K562 (cell line): ENCODE measurements at regions not wholly inside any gene's neighbourhood (a gene's known extent, or its start where the extent isn't known, plus 50 kb on each side); places are given as distances from the start of the nearest gene placed in this dataset.
"Not testable (repeated sequence)": the region's sequence is repeated elsewhere in the genome, so short reads cannot be mapped to it uniquely, and the experiment has no call there.

ENCODE experiments used
- ATAC-seq: fragments of 200-7000 bp; cut with Tn5 transposase; 3 replicates; pipeline ENCODE4 v1.9.1; 2020; ENCODE audit warnings: moderate library complexity
- BruUV-seq: library from RNA; stranded (reverse); fragments of 400-500 nt; replicated peaks from 2 replicates; lab custom pipeline; 2021; lab: Mats Ljungman, UMichigan
- CTCF ChIA-PET: fragments of 300-600 bp; formaldehyde crosslinking; extraction: SDS; loops from one replicate; lab custom pipeline; 2021; ENCODE audit warnings: low intra/inter-chr PET ratio; lab: Yijun Ruan, JAX
- POLR2A ChIA-PET: fragments of 300-600, 350-650 bp; sonication (Branson Sonifier 250); formaldehyde crosslinking; extraction: SDS; loops from one replicate; lab custom pipeline; 2021; ENCODE audit warnings: antibody characterized with exemption, inconsistent platforms; lab: Yijun Ruan, JAX
- DNase-seq, 4 experiments: peaks; one replicate each; pipeline versions ENCODE4 v3.0.0 to v3.0.0-alpha.2; 2011 to 2018; ENCODE audit warnings: low spot score in 3 of 4, mixed read lengths in 3 of 4; ENCODE audit errors: extremely low read depth in 1 of 4
- FAIRE-seq: peaks from 2 replicates; lab custom pipeline; 2011; peaks lifted over from hg19 to GRCh38; lab: Jason Lieb, UNC
- H2AFZ ChIP-seq: 2 replicates; pipeline ENCODE4 v1.6.0; 2011; ENCODE audit warnings: low read depth, low read length, control low read depth, inconsistent platforms
- H3K27ac ChIP-seq: fragments of 200-600 bp; 3 replicates; pipeline ENCODE4 v1.8.0; 2011; ENCODE audit warnings: low read depth, mild to moderate bottlenecking, control low read depth, inconsistent platforms, low read length, moderate library complexity, mixed read lengths; ENCODE audit errors: extremely low read depth
- H3K27me3 ChIP-seq, 2 experiments: fragments of 300-600 bp in 1 of 2; 2 replicates in 1 of 2; 3 replicates in 1 of 2; pipeline versions ENCODE4 v1.6.0 to v1.8.0; 2011; ENCODE audit warnings: inconsistent platforms in 2 of 2, low read length in 2 of 2, mild to moderate bottlenecking in 1 of 2, mixed read lengths in 1 of 2, moderate library complexity in 1 of 2; ENCODE audit not compliant: control insufficient read depth in 2 of 2, insufficient read depth in 2 of 2
- H3K36me3 ChIP-seq: fragments of 300-600 bp; 3 replicates; pipeline ENCODE4 v1.8.0; 2011; ENCODE audit warnings: mild to moderate bottlenecking, low read length, inconsistent platforms; ENCODE audit not compliant: control insufficient read depth, insufficient read depth
- H3K4me1 ChIP-seq, 2 experiments: fragments of 200-600 bp in 1 of 2; replicated peaks in 1 of 2; 2 replicates in 1 of 2; 3 replicates in 1 of 2; pipeline versions ENCODE4 v1.5.1 to v1.8.0; 2011; ENCODE audit warnings: inconsistent platforms in 2 of 2, low read length in 2 of 2, mild to moderate bottlenecking in 1 of 2, mixed read lengths in 1 of 2, moderate library complexity in 1 of 2; ENCODE audit not compliant: control insufficient read depth in 2 of 2, insufficient read depth in 2 of 2
- H3K4me2 ChIP-seq: 2 replicates; pipeline ENCODE4 v1.6.1; 2011; ENCODE audit warnings: low read length, control low read depth, inconsistent platforms, mixed read lengths; ENCODE audit not compliant: insufficient read depth
- H3K4me3 ChIP-seq: fragments of 200-600 bp; sonication (generic), shearing (Covaris generic); 2 replicates; pipeline ENCODE4 v1.5.1; 2016; ENCODE audit warnings: control low read depth, inconsistent platforms
- H3K79me2 ChIP-seq: fragments of 200-600 bp; 3 replicates; pipeline ENCODE4 v1.8.0; 2011; ENCODE audit warnings: low read length, inconsistent platforms; ENCODE audit not compliant: control insufficient read depth, insufficient read depth
- H3K9ac ChIP-seq, 2 experiments: 2 replicates each; pipeline versions ENCODE4 v1.6.0 to v1.6.1; 2011; ENCODE audit warnings: low read depth in 2 of 2, low read length in 2 of 2, control low read depth in 1 of 2, inconsistent platforms in 1 of 2, mild to moderate bottlenecking in 1 of 2, mixed read lengths in 1 of 2; ENCODE audit not compliant: insufficient read depth in 1 of 2
- H3K9me1 ChIP-seq: one replicate; pipeline ENCODE4 v1.6.0; 2011; ENCODE audit warnings: inconsistent platforms, mild to moderate bottlenecking, low read length, moderate library complexity; ENCODE audit not compliant: control insufficient read depth, insufficient read depth
- H3K9me3 ChIP-seq: replicated peaks from 2 replicates; pipeline ENCODE4 v1.5.1; 2011; ENCODE audit warnings: low read depth, low read length, inconsistent platforms; ENCODE audit not compliant: control insufficient read depth, insufficient read depth
- H4K20me1 ChIP-seq: replicated peaks from 2 replicates; pipeline ENCODE4 v1.6.1; 2011; ENCODE audit warnings: low read length, inconsistent platforms, mixed read lengths; ENCODE audit not compliant: control insufficient read depth, insufficient read depth
- CBFA2T2 ChIP-seq: fragments of 450-650 bp; conservative IDR thresholded peaks from 2 replicates; pipeline ENCODE4 v1.6.1; 2017; ENCODE audit warnings: mild to moderate bottlenecking
- DNMT1 ChIP-seq: fragments of 450-650 bp; IDR thresholded peaks from 2 replicates; pipeline ENCODE4 v1.6.1; 2016; ENCODE audit warnings: antibody characterized with exemption, mild to moderate bottlenecking
- MAFK ChIP-seq: IDR thresholded peaks from 2 replicates; pipeline ENCODE4 v1.6.1; 2011; ENCODE audit warnings: low read length, improper control_type of control experiment
- NFE2L1 ChIP-seq: fragments of 450-650 bp; IDR thresholded peaks from 2 replicates; pipeline ENCODE4 v1.6.1; 2016; ENCODE audit warnings: missing genetic modification characterization, low read depth, mild to moderate bottlenecking, missing compliant biosample characterization, moderate library complexity, borderline replicate concordance
- NFIX ChIP-seq: fragments of 250-450 bp; sonication (Bioruptor Pico); IDR thresholded peaks from 2 replicates; pipeline ENCODE4 v1.4.0; 2020; ENCODE audit warnings: low read depth, mild to moderate bottlenecking, moderate library complexity
- NR4A1 ChIP-seq, 2 experiments: fragments of 250-450 bp in 1 of 2; fragments of 450-650 bp in 1 of 2; sonication (Bioruptor Pico) in 1 of 2; IDR thresholded peaks; 2 replicates each; pipeline versions ENCODE4 v1.4.0 to v1.6.1; 2016 to 2020; ENCODE audit warnings: mild to moderate bottlenecking in 2 of 2, missing compliant biosample characterization in 1 of 2, missing genetic modification characterization in 1 of 2, moderate library complexity in 1 of 2
- POLR3G ChIP-seq: IDR thresholded peaks from 2 replicates; pipeline ENCODE4 v1.6.1; 2011; ENCODE audit not compliant: insufficient read length, insufficient replicate concordance; ENCODE audit errors: extremely low read depth
- SNRNP70 ChIP-seq: fragments of 200-400 bp; formaldehyde crosslinking; optimal IDR thresholded peaks from 2 replicates; pipeline ENCODE3; 2017; ENCODE audit warnings: low read depth, low read length
- STAG1 ChIP-seq: sonication (generic); formaldehyde crosslinking; IDR thresholded peaks from 2 replicates; pipeline ENCODE4 v1.5.0; 2020; ENCODE audit warnings: missing genetic modification reagents, borderline replicate concordance
- USF1 ChIP-seq: sonication (generic); formaldehyde crosslinking; IDR thresholded peaks from 2 replicates; pipeline ENCODE4 v1.9.0; 2022; ENCODE audit warnings: mild to moderate bottlenecking, missing genetic modification reagents
- ZNF354B ChIP-seq: fragments of 250-450 bp; sonication (Bioruptor Pico); IDR thresholded peaks from 2 replicates; pipeline ENCODE4 v1.4.0; 2020
- ZNF431 ChIP-seq: sonication (generic); formaldehyde crosslinking; IDR thresholded peaks from 2 replicates; pipeline ENCODE4 v1.8.0; 2022; ENCODE audit warnings: mild to moderate bottlenecking, missing genetic modification reagents
- ZNF449 ChIP-seq: fragments of 250-450 bp; sonication (Bioruptor Pico); IDR thresholded peaks from 2 replicates; pipeline ENCODE4 v1.8.0; 2022; ENCODE audit warnings: moderate library complexity, mild to moderate bottlenecking, inconsistent platforms
- ZNF668 ChIP-seq: fragments of 250-450 bp; sonication (Bioruptor Pico); IDR thresholded peaks from 2 replicates; pipeline ENCODE4 v1.8.0; 2022; ENCODE audit warnings: mild to moderate bottlenecking, inconsistent platforms
- ZNF766 ChIP-seq: fragments of 200-800 bp; sonication (Bioruptor generic); conservative IDR thresholded peaks from 2 replicates; pipeline ENCODE4 v1.6.1; 2016; ENCODE audit warnings: missing genetic modification characterization, missing compliant biosample characterization
- ZNF77 ChIP-seq: fragments of 250-450 bp; sonication (Bioruptor Pico); IDR thresholded peaks from 2 replicates; pipeline ENCODE4 v1.5.0; 2020
- WGBS: fragments of 100-300 bp; shearing (Covaris generic); methylation state at CpG from one replicate; pipeline ENCODE4 v1.1.6; 2016; ENCODE audit warnings: low coverage, mixed read lengths; ENCODE audit not compliant: insufficient coverage; ENCODE audit errors: missing lambda C conversion rate; 5-methylcytosine and 5-hydroxymethylcytosine counted together
- in situ Hi-C: fragments of 300-500 bp; cut with MboI; formaldehyde crosslinking; loops from 4 replicates; pipeline ENCODE4 v1.15.0; 2018; ENCODE audit warnings: inconsistent platforms, mixed read lengths
- intact Hi-C: fragments of 100-400 bp; cut with micrococcal nuclease; formaldehyde crosslinking; loops from 2 replicates; pipeline ENCODE4 v1.14.2; 2022

GRCh38 chr2:175840765-175841164 lies 161.3 kb downstream of the LNPK start:
- H3K9me1 ChIP-seq, H3K36me3 ChIP-seq, H3K79me2 ChIP-seq, ATAC-seq, in situ Hi-C loops, H4K20me1 ChIP-seq, CTCF ChIA-PET, H3K4me1 ChIP-seq, H3K27ac ChIP-seq, H3K4me2 ChIP-seq, H3K4me3 ChIP-seq, BruUV-seq, H3K9ac ChIP-seq, H3K9me3 ChIP-seq, POLR2A ChIA-PET, intact Hi-C loops, H3K27me3 ChIP-seq, H2AFZ ChIP-seq, FAIRE-seq, DNase-seq: not testable (repeated sequence)
- TF ChIP-seq ZNF431, result peak; percentile 96
- WGBS, result 0% methylated on average over 3 of the region's 3 CpGs

GRCh38 chr2:175840256-175840655 lies 161.8 kb downstream of the LNPK start:
- WGBS, result 0% methylated on average over 1 of the region's 1 CpG
- DNase-seq (no peak), ATAC-seq (no peak), FAIRE-seq (no peak)
- in situ Hi-C loops, result no loop called here
- Histone ChIP-seq H4K20me1 (no peaks in the 10 kb centered on the region), H3K9me1 (no peaks in the 10 kb centered on the region), H3K79me2 (no peaks in the 10 kb centered on the region), H3K4me2 (no peak overlapping the region), H3K9me3 (no peaks in the 10 kb centered on the region), H3K4me1 (no peaks in the 10 kb centered on the region), H3K27me3 (peaks cover 0 to 4% of the 10 kb centered on the region in 2 experiments; a peak in 2 of 5 replicates), H3K27ac (no peak overlapping the region), H3K9ac (no peak overlapping the region), H2AFZ (no peak overlapping the region), H3K36me3 (no peaks in the 10 kb centered on the region), H3K4me3 (no peak overlapping the region)
- intact Hi-C loops, result no loop called here
- POLR2A ChIA-PET, result no interaction called here
- CTCF ChIA-PET, result no interaction called here
- BruUV-seq, result no TSS peak
- TF ChIP-seq ZNF77 (no peak), SNRNP70 (no peak), NFE2L1 (tag) (no peak), ZNF668 (no peak), NFIX (CRISPR knock-in tag) (no peak), ZNF354B (CRISPR knock-in tag) (no peak), ZNF766 (CRISPR knock-in tag) (no peak), CBFA2T2 (no peak), DNMT1 (no peak), NR4A1 (CRISPR knock-in tag; IDR thresholded peaks at IDR 0.05) (no peak), NR4A1 (tag; IDR thresholded peaks at IDR 0.05) (no peak), STAG1 (CRISPR knock-in tag) (no peak), ZNF431 (no peak), USF1 (CRISPR knock-in tag) (no peak), MAFK (no peak), POLR3G (no peak), ZNF449 (CRISPR knock-in tag) (no peak)
